ENCODE measurements at regions not wholly inside any gene's neighbourhood (a gene's known extent, or its start where the extent isn't known, plus 50 kb on each side); places are given as distances from the start of the nearest gene placed in this dataset.
"Not testable (repeated sequence)": the region's sequence is repeated elsewhere in the genome, so short reads cannot be mapped to it uniquely, and the experiment has no call there.

GRCh38 chr2:2726163-2726562 lies 395.1 kb upstream of the MYT1L start:
- intact Hi-C loops (cut with DNase I; ENCODE audit: low total_unique reads): no loop called here
- no peak for DNase-seq (ENCODE audit: low spot score in 2 of 2)
- H3K4me3 ChIP-seq (ENCODE audit: low read depth, poor library complexity, severe bottlenecking): no peak overlapping the region
- TF ChIP-seq POLR2A (IDR thresholded peaks at IDR 0.05) (no peak), CTCF (IDR thresholded peaks at IDR 0.05) (no peak)
- 82 to 84% methylated on average over 11 of the region's 11 CpGs for WGBS, 2 donors

- DNase-seq (ENCODE audit: low spot score in 2 of 2): no peak
- 61 to 71% methylated on average over 3 of the region's 3 CpGs for WGBS, 2 donors
- intact Hi-C loops (cut with DNase I; ENCODE audit: low total_unique reads): no loop called here
- no peak overlapping the region for H3K4me3 ChIP-seq (ENCODE audit: low read depth, poor library complexity, severe bottlenecking)
- TF ChIP-seq POLR2A (IDR thresholded peaks at IDR 0.05) (no peak), CTCF (IDR thresholded peaks at IDR 0.05) (no peak)
Observed at GRCh38 chr2:2723064-2723463, 392.0 kb upstream of the MYT1L start.

DNA sequence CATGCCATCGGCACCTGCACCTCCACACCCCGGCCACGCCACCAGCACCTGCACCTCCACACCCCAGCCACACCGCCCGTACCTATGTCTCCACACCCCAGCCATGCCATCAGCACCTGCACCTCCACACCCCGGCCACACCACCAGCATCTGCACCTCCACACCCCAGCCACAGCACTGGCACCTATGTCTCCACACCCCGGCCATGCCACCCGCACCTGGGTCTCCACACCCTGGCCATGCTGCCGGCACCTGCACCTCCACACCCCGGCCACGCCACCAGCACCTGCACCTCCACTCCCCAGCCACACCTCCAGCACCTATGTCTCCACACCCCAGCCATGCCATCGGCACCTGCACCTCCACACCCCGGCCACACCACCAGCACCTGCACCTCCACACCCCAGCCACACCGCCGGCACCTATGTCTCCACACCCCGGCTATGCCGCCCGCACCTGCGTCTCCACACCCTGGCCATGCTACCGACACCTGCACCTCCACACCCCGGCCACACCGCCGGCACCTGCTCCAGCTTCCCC lies 390.3 kb upstream of the MYT1L start:
- 87 to 89% methylated on average over 23 of the region's 23 CpGs for WGBS, 2 donors
- intact Hi-C loops (cut with DNase I; ENCODE audit: low total_unique reads): no loop called here
- no peak overlapping the region for H3K4me3 ChIP-seq (ENCODE audit: low read depth, poor library complexity, severe bottlenecking)
- no peak for TF ChIP-seq POLR2A (IDR thresholded peaks at IDR 0.05)
- no peak for TF ChIP-seq CTCF (IDR thresholded peaks at IDR 0.05)
- no peak for DNase-seq (ENCODE audit: low spot score in 2 of 2)

DNA sequence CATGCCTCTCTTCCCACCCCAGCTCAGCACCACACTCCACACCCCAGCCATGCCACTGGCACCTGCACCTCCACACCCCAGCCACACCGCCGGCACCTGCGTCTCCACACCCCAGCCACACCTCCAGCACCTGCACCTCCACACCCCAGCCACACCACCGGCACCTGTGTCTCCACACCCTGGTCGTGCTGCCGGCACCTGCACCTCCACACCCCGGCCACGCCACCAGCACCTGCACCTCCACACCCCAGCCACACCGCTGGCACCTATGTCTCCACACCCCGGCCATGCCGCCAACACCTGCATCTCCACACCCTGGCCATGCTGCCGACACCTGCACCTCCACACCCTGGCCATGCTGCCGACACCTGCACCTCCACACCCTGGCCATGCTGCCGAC lies 389.7 kb upstream of the MYT1L start:
- WGBS, 2 donors: 67 to 75% methylated on average over 14 of the region's 14 CpGs
- H3K4me3 ChIP-seq (ENCODE audit: low read depth, poor library complexity, severe bottlenecking); DNase-seq (ENCODE audit: low spot score in 2 of 2); intact Hi-C loops (cut with DNase I; ENCODE audit: low total_unique reads): not testable (repeated sequence)

- no peak for TF ChIP-seq CTCF (IDR thresholded peaks at IDR 0.05)
- intact Hi-C loops (cut with DNase I; ENCODE audit: low total_unique reads): no loop called here
- H3K4me3 ChIP-seq (ENCODE audit: low read depth, poor library complexity, severe bottlenecking): no peak overlapping the region
- WGBS, 2 donors: 59 to 65% methylated on average over 9 of the region's 9 CpGs
- no peak for DNase-seq (ENCODE audit: low spot score in 2 of 2)
Observed at GRCh38 chr2:2720351-2720750, 389.3 kb upstream of the MYT1L start.

- TF ChIP-seq CTCF (IDR thresholded peaks at IDR 0.05): no peak
- no peak for TF ChIP-seq POLR2A (IDR thresholded peaks at IDR 0.05)
- WGBS, 2 donors: 73 to 79% methylated on average over 8 of the region's 8 CpGs
- intact Hi-C loops (cut with DNase I; ENCODE audit: low total_unique reads): no loop called here
- H3K4me3 ChIP-seq (ENCODE audit: low read depth, poor library complexity, severe bottlenecking): no peak overlapping the region
- no peak for DNase-seq (ENCODE audit: low spot score in 2 of 2)
Observed at GRCh38 chr2:2719781-2720180, 388.7 kb upstream of the MYT1L start.

Data from lower leg skin (tissue), 4 donors.